22Rv1 (cell line): ENCODE measurements at regions not wholly inside any gene's neighbourhood (a gene's known extent, or its start where the extent isn't known, plus 50 kb on each side); places are given as distances from the start of the nearest gene placed in this dataset.
A peak's percentile ranks its signal among the peaks of the same experiment; 100 is the strongest.

Experiments
- H3K27ac ChIP-seq: fragments of 450-650 bp; 2 replicates; pipeline ENCODE4 v1.5.1; 2017
- ZFX ChIP-seq: fragments of 450-650 bp; IDR thresholded peaks from 2 replicates; pipeline ENCODE4 v1.6.1; 2017; ENCODE audit warnings: antibody characterized with exemption, borderline replicate concordance
- TF ChIP-seq, protein P1 (sequence below): fragments of 450-650 bp; IDR thresholded peaks from 2 replicates; pipeline ENCODE4 v1.5.1; 2017; ENCODE audit warnings: mild to moderate bottlenecking

DNA sequence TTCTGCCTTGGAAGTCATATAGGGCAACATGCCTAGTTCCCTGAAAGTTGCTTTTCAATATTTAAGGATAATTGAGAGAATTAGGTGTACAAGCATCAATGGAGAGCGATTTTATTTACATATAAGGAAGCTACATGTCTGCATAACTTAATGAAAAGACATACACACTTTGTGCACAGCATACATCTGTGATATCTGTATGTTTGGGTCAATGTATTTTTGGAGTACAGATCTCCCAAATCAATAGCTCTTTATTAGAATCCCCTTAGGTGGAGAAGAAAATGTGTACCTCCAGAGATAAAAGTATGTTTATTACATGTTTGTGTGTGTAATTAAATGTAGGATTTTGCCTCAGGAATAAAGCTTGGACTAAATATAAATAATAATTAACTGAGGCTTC is 373.7 kb upstream of the CCNH start:
- no peak overlapping the region for H3K27ac ChIP-seq

DNA sequence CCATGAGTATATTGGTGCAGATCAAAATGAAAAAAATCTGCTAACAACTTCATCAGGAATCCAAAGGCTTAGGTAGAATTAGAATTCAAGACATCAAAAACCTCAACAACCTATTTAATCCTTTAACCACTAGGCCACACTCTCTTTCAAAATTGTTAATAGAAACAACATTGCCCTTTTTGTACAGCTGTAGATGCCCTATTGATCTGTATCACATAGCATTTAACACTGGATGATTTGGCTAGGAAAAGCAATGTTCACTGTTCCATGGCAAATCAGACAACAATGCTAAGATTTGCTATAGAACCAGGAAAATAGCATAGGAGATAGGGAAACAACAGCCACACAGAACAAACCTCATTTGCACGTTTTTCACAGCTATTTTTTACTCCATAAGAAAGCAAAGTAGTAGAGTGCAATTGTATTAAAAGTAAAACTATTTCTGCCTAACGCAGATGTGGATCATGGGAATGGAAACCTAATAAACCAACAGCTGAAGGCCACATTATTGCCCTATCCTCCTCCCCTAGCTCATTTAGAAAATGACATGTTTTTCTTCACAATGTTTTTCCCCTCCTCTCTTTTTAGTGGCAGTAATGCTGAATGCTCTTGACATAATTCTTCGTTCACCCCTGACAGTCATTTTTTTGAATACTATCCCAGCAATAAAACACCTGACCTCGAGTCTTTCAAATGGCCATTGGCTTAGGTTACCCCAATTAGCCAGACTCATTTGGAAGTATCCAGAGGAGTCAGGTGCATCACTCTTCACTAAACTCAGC is 373.0 kb upstream of the CCNH start:
- no peak overlapping the region for H3K27ac ChIP-seq
- TF ChIP-seq, protein P1, sequence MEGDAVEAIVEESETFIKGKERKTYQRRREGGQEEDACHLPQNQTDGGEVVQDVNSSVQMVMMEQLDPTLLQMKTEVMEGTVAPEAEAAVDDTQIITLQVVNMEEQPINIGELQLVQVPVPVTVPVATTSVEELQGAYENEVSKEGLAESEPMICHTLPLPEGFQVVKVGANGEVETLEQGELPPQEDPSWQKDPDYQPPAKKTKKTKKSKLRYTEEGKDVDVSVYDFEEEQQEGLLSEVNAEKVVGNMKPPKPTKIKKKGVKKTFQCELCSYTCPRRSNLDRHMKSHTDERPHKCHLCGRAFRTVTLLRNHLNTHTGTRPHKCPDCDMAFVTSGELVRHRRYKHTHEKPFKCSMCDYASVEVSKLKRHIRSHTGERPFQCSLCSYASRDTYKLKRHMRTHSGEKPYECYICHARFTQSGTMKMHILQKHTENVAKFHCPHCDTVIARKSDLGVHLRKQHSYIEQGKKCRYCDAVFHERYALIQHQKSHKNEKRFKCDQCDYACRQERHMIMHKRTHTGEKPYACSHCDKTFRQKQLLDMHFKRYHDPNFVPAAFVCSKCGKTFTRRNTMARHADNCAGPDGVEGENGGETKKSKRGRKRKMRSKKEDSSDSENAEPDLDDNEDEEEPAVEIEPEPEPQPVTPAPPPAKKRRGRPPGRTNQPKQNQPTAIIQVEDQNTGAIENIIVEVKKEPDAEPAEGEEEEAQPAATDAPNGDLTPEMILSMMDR, result no peak
- TF ChIP-seq ZFX, result no peak

More for the DNA sequence above, 373.7 kb upstream of the CCNH start:
- TF ChIP-seq, protein P1, result no peak
- no peak for TF ChIP-seq ZFX

DNA sequence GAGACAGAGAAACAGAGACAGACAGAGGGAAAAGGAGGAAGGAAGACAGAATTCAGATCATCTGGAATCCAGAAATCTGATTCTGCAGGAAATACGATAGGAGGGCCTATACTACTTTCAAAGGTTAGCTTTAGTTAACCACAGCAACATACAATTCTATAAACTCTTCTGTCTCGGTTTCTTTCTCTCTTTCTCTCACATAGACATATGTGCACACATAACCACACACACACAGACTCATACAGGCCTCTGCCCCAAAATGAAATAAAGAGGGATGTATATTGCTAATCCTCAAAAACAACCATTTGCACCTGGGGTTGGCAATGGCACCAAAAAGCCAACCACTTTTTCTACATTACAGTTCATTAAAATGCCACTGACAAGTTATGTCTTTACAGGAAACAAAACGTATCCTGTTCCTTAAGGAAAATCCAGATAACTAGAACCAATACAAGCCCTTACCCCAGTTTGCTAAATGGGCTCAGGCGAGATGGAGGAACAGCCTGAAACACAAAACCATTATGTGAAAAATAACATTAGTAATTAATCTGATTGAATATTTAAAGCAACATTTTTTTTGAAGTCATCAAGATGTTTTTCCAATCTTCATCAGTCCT is 372.3 kb upstream of the CCNH start:
- no peak for TF ChIP-seq ZFX
- TF ChIP-seq, protein P1, result no peak
- H3K27ac ChIP-seq, result no peak overlapping the region

DNA sequence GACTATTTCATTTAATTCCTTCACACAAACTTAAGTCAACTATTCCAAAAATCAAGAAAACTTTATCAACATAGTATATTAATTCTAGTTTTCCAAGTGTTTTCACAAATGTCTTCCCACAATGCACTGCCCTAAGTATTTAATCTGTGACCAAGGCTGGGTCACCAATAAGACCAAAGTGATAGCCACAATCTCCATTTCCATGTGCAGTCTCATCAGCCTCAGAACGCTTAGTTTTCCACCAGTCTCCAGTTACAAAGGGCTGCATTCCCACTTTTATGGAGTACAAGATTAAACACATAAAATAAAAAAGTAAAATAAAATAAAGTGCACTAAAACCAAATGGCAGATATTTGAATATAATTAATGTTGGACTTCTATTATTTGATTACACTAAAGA is 371.6 kb upstream of the CCNH start:
- no peak overlapping the region for H3K27ac ChIP-seq

DNA sequence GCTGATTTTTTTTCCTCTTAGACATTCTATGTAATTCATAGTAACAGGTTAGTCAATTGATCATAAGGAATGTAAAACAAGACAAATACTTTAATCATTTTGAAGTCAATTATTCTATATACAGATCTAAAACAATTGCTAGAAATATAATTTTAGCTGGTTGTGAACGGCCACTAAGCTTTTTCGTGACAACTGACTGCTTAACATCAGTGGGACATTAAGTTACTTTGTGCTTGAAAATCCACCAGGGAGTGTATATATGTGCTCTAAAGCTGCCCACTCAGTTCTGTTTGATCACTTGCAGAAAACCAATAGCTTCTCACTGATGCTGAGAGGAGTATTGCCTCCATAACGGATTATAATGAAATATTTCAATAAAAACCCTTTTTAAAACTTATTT is 370.2 kb upstream of the CCNH start:
- H3K27ac ChIP-seq, result no peak overlapping the region
- TF ChIP-seq, protein P1, result no peak
- no peak for TF ChIP-seq ZFX

More for the DNA sequence above, 371.6 kb upstream of the CCNH start:
- TF ChIP-seq ZFX, result no peak

DNA sequence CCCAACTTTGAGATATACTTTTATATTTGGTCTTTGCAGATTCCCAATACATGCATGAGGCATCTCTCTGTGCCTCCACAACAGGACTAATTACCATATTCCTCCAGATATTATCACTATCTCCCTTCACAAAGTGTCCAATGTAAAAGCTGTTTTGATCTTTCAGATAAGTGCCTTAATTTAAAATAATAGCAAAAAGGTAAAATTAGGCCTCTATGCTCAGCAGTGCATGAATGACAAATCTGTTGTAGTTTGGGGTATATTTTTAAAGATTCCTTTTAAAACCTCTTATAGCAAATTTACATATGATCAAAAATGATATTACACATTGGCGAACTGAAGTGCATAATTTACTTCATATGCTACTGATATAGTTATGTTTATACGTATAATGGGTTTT is 369.2 kb upstream of the CCNH start:
- TF ChIP-seq, protein P1, result no peak
- no peak for TF ChIP-seq ZFX

DNA sequence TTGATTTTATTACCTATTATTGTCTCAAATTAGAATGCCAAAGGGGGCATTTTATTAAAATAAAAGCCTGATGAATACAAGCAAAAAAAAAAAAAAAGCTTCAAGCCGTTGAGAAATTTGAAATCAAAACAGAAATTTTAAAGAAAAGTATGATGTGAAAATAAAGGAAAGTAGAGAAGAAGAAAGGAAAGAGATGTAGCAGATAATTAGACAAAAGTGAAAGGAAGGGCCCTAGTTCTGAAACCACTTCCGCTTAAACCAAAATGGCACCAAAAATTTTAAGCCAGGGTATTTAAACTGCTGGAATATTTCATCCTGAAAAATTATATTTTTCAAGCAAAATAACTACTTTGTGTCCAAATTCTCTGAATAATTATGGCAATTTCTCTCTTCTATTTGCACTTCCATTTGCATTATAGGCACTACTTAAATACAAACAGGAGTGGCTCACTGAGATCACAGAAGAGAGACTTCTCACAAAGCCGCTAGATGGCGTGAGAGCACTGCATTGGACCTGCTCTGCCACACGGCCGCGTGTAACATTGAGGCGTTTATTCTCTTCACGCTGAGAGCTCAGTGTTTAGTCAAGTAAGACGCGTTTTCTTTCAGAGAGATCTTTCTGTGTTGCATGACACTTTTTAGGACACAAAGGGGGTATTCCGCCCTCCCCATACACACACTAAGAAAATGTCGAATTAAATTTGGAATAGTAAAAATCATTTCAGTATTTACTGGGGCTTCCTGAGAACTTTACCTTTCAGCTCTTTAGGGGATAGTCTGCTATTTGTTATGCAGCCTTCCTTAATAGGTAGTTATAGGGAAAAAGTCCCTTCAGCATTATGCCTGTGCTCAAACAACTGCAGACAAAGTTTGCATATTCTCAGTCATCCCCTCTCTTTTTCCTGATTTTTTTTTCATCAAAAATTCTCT is 368.4 kb upstream of the CCNH start:
- no peak for TF ChIP-seq ZFX
- TF ChIP-seq, protein P1, result peak; percentile 93
- peak overlapping the region; percentile 38 for H3K27ac ChIP-seq

More for the DNA sequence above, 369.2 kb upstream of the CCNH start:
- no peak overlapping the region; the same call in 1 of the 2 replicates for H3K27ac ChIP-seq
